HG03571 (cell line): ENCODE measurements at regions not wholly inside any gene's neighbourhood (a gene's known extent, or its start where the extent isn't known, plus 50 kb on each side); places are given as distances from the start of the nearest gene placed in this dataset.

Source experiments
- ATAC-seq: cut with Tn5 transposase; IDR thresholded peaks from one replicate; pipeline ENCODE4 v1.9.1; 2021; ENCODE audit not compliant: unreplicated experiment

GRCh38 chr12:115712676-115713075 is 564.8 kb downstream of the MED13L start:
- ATAC-seq = no peak

- no peak for ATAC-seq
Observed at GRCh38 chr12:115710104-115710564, 567.4 kb downstream of the MED13L start.

- no peak for ATAC-seq
Observed at GRCh38 chr12:115709540-115710011, 567.9 kb downstream of the MED13L start.

GRCh38 chr12:115708801-115709200 is 568.7 kb downstream of the MED13L start:
- no peak for ATAC-seq

DNA sequence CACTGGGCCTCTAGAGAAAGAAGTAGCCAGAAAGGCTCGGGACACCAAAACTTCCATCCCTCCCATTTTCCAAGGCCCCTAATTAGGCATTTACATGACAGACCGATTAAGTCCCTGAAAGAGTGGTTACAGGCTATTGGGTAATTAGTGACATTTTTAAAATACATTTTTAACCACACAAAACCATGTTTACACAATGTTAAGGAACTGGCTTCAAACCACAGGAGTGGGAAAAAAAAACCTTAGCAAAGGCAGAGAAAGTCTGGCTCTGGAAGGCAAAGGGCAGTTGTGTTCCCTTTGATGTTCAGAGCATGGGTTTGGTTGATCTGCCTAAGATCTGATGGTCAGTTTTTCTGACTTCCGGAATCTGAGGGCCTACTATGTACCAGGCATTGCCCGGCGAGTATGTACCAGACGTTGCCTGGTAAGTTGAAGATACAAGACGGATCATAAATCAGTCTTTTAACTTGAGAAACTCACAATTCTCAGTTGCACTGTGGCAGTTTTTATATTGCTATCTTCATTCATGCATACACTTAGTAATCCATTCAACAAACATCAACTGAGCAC is 576.5 kb downstream of the MED13L start:
- ATAC-seq = no peak

GRCh38 chr12:115700081-115700480 is 577.4 kb downstream of the MED13L start:
- ATAC-seq = no peak

GRCh38 chr12:115698257-115698656 is 579.2 kb downstream of the MED13L start:
- ATAC-seq = no peak

DNA sequence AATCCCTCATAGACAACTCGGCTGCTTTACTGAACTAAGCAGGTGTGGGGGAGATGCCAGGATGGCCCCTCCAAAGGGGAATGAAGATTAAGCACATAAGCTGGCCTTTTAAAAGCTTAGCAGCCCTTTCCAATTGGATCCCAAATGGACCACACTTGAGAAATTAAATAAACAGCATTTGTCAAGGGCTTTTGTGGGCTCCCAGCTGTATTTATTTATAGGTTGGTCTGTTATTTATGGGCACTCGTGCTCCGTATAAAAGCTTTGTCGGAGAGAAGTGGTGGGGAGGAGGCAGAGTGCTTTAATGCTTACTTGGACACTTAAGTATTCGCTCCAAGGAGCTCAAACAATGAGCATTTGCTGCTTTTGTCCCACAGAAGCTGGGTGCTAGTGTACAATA is 580.2 kb downstream of the MED13L start:
- ATAC-seq = no peak

DNA sequence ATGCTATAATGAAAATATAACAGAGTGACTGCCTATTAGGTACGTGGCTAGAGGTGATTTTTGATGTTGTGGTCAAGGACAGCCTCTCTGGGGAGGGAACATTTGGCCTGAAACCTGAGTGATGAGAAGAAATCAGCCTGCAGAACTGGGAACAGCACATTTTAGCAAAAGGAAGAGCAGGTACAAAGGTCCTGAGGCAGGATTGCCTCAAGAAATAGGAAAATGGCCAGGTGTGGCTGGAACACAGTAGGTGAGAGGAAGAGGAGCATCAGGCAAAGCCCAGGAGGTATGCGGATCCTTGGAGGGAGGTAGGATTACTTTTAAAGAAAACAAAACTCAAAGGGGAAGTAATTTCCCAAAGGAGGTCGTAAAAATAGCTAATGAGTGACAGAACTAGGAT is 582.9 kb downstream of the MED13L start:
- ATAC-seq = no peak

GRCh38 chr12:115693970-115694369 is 583.5 kb downstream of the MED13L start:
- no peak for ATAC-seq

DNA sequence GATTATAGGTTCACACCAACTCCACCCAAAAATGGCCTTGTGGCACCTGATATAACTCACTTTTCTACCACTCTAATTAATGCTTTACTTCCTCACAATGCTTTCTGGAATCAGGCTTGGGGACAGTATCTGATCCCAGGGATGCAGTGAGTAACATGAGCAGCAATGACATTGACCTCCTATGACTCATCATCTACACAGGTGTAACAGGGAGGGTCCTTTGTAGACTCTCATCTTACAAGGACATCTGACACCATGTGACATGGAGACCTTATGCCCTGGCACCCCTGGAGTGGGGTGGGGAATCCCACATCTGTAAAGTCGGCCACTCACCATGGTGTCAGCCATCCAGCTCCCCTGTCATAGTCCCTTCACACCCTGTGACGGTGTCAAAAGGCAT is 586.4 kb downstream of the MED13L start:
- no peak for ATAC-seq

DNA sequence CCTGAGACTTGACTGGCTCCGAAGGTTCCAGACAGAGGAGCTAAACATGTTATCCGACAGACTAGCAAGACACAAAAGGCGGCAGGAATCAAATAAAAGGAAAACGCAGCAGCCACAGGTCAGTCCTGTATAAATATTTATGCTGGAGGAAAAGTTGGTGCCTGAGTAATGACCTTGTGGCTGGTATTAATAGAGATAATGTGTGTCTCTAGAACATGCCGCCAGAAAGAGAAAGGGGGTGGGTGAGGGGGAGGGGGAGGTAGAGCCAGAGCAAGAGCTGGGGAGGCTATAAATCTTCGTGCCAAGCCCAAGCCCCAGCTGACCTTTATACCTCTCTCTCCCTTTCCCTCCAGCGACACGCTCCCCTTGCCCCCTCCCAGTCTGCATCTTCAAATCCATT is 590.4 kb downstream of the MED13L start:
- no peak for ATAC-seq

GRCh38 chr12:115683240-115683780 is 594.2 kb downstream of the MED13L start:
- no peak for ATAC-seq

DNA sequence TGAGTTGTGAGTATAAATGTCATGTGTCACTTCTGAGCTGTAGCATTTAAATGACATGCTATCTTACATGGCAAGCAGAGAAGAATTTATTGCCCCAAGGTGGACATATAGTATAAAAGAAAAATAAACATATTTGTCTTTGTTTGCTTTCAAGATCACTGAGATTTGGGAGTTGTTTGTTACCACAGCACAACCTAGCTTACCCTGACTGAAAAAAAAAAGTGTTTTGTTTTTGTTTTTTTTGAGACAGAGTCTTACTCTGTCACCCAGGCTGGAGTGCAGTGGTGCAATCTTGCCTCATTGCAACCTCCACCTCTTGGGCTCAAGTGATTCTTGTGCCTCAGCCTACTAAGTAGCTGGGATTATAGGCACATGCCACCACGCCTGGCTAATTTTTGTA is 596.5 kb downstream of the MED13L start:
- ATAC-seq = no peak

DNA sequence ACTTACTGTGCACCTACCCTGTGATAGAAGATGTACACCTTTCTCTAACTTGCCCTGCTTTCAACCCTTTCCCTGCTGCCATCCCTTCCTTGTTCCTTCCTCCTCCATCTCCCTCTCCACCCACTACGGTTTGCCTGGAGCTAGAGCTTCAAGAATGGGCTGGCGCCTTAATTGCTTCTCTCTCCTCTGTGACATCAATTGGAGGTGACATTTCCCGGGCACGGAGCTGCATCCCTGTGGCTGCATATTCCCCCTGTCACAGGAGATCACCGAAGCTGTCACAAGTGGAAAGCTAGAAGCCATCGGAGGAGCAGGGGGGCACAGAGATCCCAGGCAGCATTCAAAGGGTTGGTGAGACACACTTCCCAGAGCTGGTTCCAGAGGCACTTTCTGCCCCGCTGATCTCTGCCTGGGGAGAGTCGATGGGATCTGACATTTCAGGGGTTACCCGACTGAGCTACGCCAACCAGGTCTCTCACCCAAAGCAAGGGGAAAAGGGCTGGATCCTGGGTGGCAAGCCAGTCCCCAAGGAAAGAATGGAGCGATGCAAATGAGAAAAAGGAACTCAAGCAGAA is 604.9 kb downstream of the MED13L start:
- no peak for ATAC-seq

- no peak for ATAC-seq
Observed at GRCh38 chr12:115672086-115672485, 605.4 kb downstream of the MED13L start.

- ATAC-seq = no peak
Observed at GRCh38 chr12:115670869-115671268, 606.6 kb downstream of the MED13L start.

DNA sequence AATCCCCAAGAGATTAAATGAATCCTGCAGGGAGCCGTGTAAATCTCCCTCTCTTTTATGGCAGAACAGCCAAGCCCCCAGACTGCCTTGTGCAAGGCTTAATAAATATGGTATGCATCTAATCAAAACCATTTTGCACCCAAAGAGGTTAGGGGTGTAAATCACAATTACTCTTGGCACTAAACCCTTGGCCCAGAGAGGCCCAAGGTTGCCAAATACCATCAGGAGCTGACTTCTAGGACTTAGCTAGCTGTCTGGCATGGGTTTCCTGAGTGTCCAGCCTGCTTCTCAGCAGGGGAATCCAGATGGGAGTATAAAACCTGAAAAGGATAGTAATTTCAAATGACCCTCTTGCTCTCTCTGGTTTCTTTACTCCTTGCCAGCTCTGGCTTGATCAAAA is 610.4 kb downstream of the MED13L start:
- no peak for ATAC-seq

- no peak for ATAC-seq
Observed at GRCh38 chr12:115666168-115666567, 611.3 kb downstream of the MED13L start.

- ATAC-seq = no peak
Observed at GRCh38 chr12:115661112-115661511, 616.4 kb downstream of the MED13L start.

DNA sequence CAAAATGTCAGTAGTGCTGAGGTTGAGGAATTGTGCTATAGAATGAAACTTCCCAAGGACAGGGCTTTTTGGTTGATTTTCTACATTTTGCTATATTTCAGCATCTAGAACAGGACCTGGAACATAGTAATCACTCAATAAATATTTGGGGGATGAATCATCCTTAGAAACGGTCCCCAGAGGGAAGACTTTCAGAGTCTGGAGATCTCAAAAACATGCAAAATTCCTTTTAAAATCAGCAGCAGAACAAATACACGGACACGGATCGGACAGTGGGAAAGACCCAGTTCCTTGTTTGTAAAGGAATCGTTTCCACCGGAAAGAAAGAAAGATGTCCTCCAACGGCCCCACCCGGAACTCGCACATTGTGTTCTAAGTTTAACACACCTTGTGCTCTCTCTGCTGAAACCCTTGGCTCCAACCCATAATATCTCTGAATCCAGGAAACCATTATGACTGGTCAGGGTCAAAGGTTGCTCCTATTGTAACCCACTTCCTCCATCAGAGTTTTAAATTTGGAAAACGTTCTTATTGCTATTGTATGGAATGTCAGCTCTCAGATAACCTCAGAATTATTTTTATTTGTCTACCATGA is 617.2 kb downstream of the MED13L start:
- ATAC-seq = no peak

GRCh38 chr12:115659422-115659821 is 618.1 kb downstream of the MED13L start:
- ATAC-seq = no peak
